ENCODE measurements at regions not wholly inside any gene's neighbourhood (a gene's known extent, or its start where the extent isn't known, plus 50 kb on each side); places are given as distances from the start of the nearest gene placed in this dataset.

- no peak for DNase-seq
- H3K9ac ChIP-seq: no peak overlapping the region
- 40% methylated on average over 3 of the region's 3 CpGs for WGBS (ENCODE audit: low lambda C conversion rate)
- no peak for TF ChIP-seq SMC3 (IDR thresholded peaks at IDR 0.05; ENCODE audit: low read depth, low read length)
- TF ChIP-seq RAD21 (IDR thresholded peaks at IDR 0.05; ENCODE audit: low read length): no peak
- TF ChIP-seq USF1 (IDR thresholded peaks at IDR 0.05; ENCODE audit: borderline replicate concordance, low read depth): no peak
- TF ChIP-seq SIN3A (IDR thresholded peaks at IDR 0.05; ENCODE audit: borderline replicate concordance, low read depth, low read length): no peak
- no peak for TF ChIP-seq CTCF (IDR thresholded peaks at IDR 0.05)
- no peak for TF ChIP-seq RXRA (IDR thresholded peaks at IDR 0.05; ENCODE audit: borderline replicate concordance, low read depth)
- no peak for TF ChIP-seq NRF1 (IDR thresholded peaks at IDR 0.05; ENCODE audit: low read depth, low read length)
- TF ChIP-seq MEF2A (IDR thresholded peaks at IDR 0.05; ENCODE audit: borderline replicate concordance, low read depth): no peak
- TF ChIP-seq PBX3 (IDR thresholded peaks at IDR 0.05): no peak
- no peak for TF ChIP-seq JUND (IDR thresholded peaks at IDR 0.05)
- TF ChIP-seq GABPA (IDR thresholded peaks at IDR 0.05; ENCODE audit: low read depth): no peak
- no peaks in the 10 kb centered on the region for H3K9me3 ChIP-seq
- no peaks in the 10 kb centered on the region for H3F3A ChIP-seq (replicated peaks; ENCODE audit: insufficient read depth)
- H3K4me3 ChIP-seq (ENCODE audit: low read depth in 2 of 2, low read length in 1 of 2): no peak overlapping the region
- H3K79me2 ChIP-seq (ENCODE audit: insufficient read depth): no peaks in the 10 kb centered on the region
- H3K36me3 ChIP-seq (replicated peaks in 1 of 2; ENCODE audit: control insufficient read depth in 1 of 2, insufficient read depth in 2 of 2, low read length in 1 of 2): no peaks in the 10 kb centered on the region
- no peaks in the 10 kb centered on the region for H3K9me2 ChIP-seq
- H3K4me2 ChIP-seq: no peak overlapping the region
- no peaks in the 10 kb centered on the region for H3K4me1 ChIP-seq (ENCODE audit: control insufficient read depth in 1 of 2, insufficient read depth in 2 of 2, low read depth in 1 of 2, low read length in 1 of 2)
- no peaks in the 10 kb centered on the region for H3K27me3 ChIP-seq (ENCODE audit: insufficient read depth)
- POLR2A ChIA-PET: no interaction called here
- CTCF ChIA-PET: no interaction called here
- no peak overlapping the region for H2AFZ ChIP-seq (ENCODE audit: low read depth)
- H3K27ac ChIP-seq (ENCODE audit: low read depth in 2 of 2, low read length in 1 of 2): no peak overlapping the region
- H4K20me1 ChIP-seq (ENCODE audit: insufficient read depth): no peaks in the 10 kb centered on the region
Observed at GRCh38 chrX:20670611-20671010, 403.9 kb upstream of the RPS6KA3 start.

GRCh38 chrX:20668550-20668949 is 401.8 kb upstream of the RPS6KA3 start:
- ChIA-PET POLR2A (no interaction called here), CTCF (no interaction called here)
- Histone ChIP-seq H2AFZ (ENCODE audit: low read depth) (no peak overlapping the region), H3F3A (replicated peaks; ENCODE audit: insufficient read depth) (no peaks in the 10 kb centered on the region), H3K4me3 (ENCODE audit: low read depth in 2 of 2, low read length in 1 of 2) (no peak overlapping the region), H3K36me3 (replicated peaks in 1 of 2; ENCODE audit: control insufficient read depth in 1 of 2, insufficient read depth in 2 of 2, low read length in 1 of 2) (no peaks in the 10 kb centered on the region), H3K27ac (ENCODE audit: low read depth in 2 of 2, low read length in 1 of 2) (no peak overlapping the region), H3K9ac (no peak overlapping the region), H3K4me1 (ENCODE audit: control insufficient read depth in 1 of 2, insufficient read depth in 2 of 2, low read depth in 1 of 2, low read length in 1 of 2) (no peaks in the 10 kb centered on the region), H3K4me2 (no peak overlapping the region), H4K20me1 (ENCODE audit: insufficient read depth) (no peaks in the 10 kb centered on the region), H3K79me2 (ENCODE audit: insufficient read depth) (no peaks in the 10 kb centered on the region), H3K27me3 (ENCODE audit: insufficient read depth) (no peaks in the 10 kb centered on the region), H3K9me3 (no peaks in the 10 kb centered on the region), H3K9me2 (no peaks in the 10 kb centered on the region)
- no peak for TF ChIP-seq FOXJ3 (CRISPR knock-in tag; IDR thresholded peaks at IDR 0.05)
- no peak for TF ChIP-seq TAF1 (IDR thresholded peaks at IDR 0.05; ENCODE audit: borderline replicate concordance, low read depth, low read length)
- TF ChIP-seq TEAD4 (IDR thresholded peaks at IDR 0.05; ENCODE audit: borderline replicate concordance, insufficient read depth): no peak
- TF ChIP-seq RCOR1 (IDR thresholded peaks at IDR 0.05; ENCODE audit: low read length): no peak
- no peak for TF ChIP-seq USF1 (IDR thresholded peaks at IDR 0.05; ENCODE audit: borderline replicate concordance, low read depth)
- DNase-seq: no peak
- whole genome bisulfite sequencing (ENCODE audit: low lambda C conversion rate): 37% methylated on average over 1 of the region's 1 CpG
